ENCODE measurements at regions not wholly inside any gene's neighbourhood (a gene's known extent, or its start where the extent isn't known, plus 50 kb on each side); places are given as distances from the start of the nearest gene placed in this dataset.
"Not testable (repeated sequence)": the region's sequence is repeated elsewhere in the genome, so short reads cannot be mapped to it uniquely, and the experiment has no call there.

DNA sequence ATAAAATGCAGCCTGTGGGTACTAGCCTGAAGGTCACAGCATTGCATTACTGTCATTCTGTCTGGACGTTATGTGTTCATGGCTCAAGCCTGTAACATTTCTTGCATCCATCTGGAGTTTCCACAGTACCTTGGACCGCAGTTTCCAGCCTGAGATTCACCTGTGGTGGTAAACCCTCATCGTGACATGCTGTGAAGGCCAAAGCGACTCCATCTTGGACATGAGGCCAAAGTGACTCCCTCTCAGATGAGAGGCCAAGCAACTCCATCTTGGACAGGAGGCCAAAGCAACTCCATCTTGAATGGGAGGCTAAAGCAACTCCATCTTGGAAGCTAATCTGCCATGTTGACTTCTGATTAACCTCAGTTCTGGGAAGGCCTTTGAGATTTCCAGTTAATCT lies 257.7 kb upstream of the MYT1L start:
- no peak for DNase-seq (ENCODE audit: low spot score)

DNA sequence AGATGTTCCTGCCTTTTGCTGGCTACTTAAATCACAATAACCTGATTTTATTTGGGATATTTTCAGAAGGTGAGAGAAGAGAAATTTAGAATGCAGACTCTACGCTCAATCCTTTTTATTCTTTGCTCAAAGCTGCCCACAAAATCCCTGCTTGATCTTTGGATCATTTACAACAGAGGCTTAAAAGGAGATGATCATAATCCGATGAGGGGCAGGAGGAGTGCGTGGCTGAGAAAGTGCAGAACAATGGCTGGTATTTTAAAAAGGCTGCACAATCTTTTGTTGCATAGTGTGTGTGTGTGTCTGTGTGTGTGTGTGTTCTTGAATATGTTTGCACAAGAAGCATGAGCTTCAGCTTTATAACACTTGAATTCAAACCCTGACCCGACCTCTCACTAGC lies 256.3 kb upstream of the MYT1L start:
- DNase-seq (ENCODE audit: low spot score): no peak

DNA sequence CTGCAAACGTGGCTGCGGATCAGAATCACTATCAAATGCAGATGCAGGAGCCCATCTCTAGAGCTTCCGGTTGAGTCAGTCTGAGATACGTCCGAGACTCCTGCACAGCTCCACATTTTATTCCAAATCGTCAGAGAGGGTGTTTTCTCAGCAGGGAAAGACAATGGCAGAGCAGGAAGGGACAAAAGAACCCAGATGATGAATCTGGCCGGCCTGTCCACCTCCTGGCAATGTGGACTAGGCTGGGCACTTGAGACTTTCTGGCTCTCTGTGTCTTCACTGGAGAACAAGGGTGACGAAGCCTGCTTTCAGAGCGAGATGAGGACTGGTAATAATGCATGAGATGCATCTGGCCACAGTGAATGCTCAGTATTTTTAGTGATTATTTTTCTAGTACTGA lies 255.9 kb upstream of the MYT1L start:
- no peak for DNase-seq (ENCODE audit: low spot score)

DNA sequence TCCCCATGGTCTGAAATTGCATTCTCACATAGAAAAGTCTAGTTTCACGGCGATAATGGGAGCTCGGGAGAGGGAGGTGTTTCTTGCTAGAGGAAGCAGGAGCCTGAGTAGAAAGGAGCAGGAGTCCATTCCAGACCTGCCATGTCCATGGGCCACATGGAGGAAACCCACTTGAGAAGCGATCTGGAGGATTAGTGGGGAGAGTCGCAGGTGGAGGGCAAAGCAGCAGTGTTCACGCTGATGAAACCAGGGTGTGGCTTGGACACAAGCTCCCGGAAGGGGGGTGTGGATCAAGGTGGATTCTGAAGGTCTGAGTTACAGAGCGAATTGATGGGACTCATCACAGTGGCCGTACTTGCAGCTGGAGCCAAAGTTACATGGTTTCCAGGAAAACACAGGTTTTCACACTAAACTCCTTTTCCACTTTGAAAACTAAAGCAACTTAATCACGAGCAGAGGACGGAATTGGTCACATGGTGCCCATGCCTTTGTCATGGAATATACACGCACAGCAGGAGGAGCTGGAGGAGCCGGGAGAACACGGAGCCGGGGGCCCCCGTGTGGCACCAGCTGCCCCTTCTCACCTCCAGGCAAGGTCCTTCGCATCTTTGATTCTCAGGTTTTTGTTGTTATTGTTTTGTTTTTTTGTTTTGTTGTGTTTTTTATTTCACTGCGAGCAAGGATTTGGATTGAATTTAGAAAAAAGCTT lies 255.1 kb upstream of the MYT1L start:
- DNase-seq (ENCODE audit: low spot score): no peak

DNA sequence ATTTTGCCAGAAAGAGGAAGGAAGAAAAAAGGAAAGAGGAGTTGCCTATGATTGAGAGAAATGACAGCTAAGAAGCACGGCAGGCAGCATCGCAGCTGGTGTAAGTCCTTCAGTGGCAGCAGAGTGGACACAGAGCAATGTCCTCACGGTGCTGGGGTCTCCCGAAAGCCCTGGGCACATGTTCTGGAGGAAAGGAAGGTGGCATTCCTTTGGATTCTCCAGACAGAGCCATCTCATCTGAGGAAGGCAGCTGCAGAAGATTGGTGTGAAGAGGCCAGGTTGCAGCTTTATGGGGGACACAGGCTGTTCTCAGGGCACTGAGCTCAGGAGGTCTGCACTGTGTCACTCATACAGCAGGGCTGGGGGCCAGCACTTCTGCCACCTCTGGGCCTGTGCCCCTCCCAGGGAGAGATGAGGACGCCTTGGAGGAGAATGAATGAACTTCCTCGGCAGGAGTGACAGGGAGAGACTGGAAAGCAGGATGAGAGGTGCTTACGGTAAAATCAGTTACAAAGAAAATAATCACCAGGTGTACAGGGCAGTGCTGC lies 252.0 kb upstream of the MYT1L start:
- DNase-seq (ENCODE audit: low spot score): no peak

DNA sequence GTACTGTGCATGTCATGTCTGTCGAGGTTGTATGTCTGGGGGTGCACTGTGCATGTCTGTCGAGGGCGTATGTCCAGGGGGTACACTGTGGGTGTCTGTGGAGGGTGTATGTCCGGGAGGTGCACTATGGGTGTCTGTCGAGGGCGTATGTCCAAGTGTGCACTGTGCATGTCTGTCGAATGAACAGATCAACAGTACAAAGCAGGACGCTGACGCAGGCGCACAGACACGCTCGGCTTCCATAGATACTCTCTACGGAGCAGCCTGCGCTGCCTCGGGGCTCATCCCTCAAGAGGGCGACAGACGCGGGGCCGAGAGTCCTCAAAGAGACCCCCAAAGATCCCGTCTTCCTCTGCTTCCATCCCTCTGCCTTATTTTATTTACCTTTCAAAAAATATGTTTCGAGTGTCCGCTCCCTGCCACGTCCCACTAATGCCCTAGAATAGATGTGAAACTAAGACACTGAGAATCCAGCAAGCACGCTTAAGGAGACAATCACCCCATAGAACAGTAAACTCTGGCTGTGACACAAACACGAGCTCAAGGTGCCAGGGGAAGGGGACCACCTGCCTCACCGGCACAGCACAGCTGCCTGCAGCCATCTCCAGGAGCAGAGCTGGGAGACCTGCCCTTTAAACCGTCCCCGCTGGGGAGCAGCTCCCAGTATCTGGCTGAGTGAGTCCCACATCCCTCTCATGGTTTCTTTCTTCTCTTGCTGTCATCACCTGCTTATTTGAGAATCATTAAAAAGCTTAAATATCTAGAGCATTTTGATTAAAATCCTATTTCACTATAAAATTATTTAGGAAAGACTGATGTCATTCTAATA lies 250.5 kb upstream of the MYT1L start:
- no peak for DNase-seq (ENCODE audit: low spot score)

DNA sequence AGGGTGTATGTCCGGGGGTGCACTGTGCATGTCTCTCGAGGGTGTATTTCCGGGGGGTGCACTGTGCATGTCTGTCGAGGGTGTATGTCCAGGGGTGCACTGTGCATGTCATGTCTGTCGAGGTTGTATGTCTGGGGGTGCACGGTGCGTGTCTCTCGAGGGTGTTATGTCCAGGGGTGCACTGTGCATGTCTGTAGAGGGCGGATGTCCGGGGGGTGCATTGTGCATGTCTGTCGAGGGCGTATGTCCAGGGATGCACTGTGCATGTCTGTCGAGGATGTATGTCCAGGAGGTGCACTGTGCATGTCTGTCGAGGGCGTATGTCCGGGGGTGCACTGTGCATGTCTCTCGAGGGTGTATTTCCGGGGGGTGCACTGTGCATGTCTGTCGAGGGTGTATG lies 249.8 kb upstream of the MYT1L start:
- DNase-seq (ENCODE audit: low spot score): not testable (repeated sequence)

DNA sequence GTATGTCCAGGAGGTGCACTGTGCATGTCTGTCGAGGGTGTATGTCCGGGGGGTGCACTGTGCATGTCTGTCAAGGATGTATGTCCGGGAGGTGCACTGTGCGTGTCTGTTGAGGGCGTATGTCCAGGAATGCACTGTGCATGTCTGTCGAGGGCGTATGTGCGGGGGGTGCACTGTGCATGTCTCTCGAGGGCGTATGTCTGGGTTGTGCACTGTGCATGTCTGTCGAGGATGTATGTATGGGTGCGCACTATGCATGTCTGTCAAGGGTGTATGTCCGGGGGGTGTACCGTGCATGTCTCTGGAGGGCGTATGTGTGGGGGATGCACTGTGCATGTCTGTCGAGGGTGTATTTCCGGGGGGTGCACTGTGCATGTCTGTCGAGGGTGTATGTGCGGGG lies 249.3 kb upstream of the MYT1L start:
- no peak for DNase-seq (ENCODE audit: low spot score)

DNA sequence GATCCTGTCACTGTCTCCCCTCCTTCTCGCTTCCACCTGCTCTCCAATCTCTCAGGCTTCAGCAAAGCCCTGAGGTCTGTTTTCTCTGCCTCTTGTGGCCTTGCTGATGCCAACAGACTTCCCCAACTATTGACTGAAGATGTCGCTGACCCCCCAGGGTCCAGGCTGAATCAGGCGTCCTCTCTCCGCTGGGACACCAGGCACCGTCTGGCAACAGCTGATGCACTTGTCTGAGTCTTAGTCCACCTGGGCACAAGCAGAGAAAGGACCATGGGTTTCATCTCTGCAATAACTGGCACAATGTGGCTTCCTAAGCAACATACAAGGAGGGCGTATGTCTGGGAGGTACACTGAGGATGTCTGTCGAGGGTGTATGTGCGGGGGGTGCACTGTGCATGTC lies 248.7 kb upstream of the MYT1L start:
- no peak for DNase-seq (ENCODE audit: low spot score)

DNA sequence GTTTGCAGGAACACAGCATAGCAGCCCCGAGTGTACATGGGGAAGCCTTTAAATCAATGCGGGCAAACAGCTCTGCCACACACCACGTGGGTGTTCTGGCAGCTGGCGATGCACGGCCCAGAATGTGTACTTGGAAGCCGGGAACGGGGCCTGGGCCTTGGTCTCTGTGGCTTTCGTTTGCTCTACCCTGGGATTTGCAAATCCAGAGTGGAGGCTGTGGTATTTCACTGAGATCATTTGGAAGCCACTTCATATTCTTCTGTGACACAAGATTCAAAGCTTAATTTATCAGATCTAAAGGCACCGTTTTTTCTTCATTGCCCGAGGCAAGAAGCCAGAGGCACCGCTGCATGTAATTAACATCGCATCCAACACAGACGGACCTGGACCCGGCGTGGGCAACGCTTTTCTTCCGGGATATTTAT lies 246.3 kb upstream of the MYT1L start:
- no peak for DNase-seq (ENCODE audit: low spot score)

DNA sequence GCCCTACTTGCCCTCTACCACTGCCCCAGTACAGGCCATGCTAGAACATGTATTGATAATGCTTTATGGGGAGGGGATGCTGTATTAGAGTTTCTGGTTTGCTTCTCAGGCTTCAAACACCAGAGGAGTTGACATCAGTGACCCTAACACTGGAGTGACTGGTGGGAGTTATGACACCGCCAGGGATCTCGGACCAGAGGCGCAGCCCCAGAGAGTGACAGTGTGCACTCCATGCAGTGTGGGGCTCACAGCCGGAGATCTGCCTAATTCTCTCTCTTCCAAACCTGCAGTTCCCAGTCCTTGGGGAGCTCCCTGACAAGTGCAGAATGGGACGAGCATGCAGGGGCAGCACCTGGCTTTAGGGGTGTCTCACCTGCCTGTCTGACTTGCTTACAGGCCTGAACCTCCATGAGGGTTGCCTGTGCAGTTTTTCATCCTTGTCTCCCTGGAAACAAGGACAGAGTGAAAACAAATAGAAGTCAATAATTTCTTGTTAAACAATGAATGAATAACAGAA lies 244.9 kb upstream of the MYT1L start:
- DNase-seq (ENCODE audit: low spot score): no peak

DNA sequence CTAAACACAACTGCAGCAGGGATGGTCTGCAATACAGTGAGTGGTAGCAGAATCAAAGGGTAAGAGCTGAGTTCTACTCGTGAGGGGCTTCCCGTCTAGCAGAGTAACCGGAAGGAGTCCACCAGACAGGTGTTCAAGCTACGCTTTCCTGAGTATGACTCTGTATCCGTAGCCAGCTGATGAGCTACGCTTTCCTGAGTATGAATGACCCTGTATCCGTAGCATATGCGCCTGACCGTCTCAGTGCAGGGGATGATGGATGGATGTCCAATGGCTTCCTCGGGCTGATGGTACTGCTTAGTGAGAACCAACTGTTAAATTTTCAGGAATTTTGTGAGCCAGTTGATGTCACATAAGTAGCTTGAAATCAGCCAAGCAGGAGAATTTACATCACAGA lies 244.1 kb upstream of the MYT1L start:
- DNase-seq (ENCODE audit: low spot score): no peak

DNA sequence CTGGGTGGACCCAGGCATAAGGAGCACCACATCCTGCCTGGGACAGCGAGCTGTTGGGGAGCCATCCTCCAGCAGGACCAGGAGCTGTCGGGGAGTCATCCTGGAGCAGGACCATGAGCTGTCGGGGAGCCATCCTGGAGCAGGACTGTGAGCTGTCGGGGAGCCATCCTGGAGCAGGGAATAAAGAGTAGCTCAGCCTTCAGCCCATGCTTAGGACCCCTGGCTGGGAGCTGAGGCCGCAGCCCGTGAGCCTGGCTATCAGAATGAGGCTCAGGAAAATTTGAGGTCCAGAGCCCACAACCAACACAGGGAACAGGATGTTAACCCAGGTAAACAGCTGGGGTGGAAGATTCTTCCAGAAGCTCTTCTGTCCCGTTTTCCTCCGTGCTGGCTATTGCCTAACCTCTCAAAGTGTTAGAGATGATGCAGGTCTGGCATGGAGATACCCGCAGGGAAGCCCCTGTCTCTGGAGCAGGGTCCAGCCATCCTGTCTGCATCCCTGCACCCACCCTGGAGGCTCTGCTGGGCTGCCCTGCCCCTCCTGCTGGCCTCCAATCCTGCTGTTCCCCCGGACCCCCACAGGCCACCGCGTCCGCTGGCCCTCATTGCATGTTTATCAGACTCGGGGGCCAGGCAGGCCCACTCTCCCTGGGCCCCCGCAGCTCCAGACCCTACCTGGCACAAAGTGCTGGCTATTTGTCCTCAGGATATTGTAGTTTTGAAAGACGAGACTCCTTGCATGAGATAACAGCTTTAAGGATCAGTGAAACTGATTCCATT lies 243.5 kb upstream of the MYT1L start:
- DNase-seq (ENCODE audit: low spot score): no peak

DNA sequence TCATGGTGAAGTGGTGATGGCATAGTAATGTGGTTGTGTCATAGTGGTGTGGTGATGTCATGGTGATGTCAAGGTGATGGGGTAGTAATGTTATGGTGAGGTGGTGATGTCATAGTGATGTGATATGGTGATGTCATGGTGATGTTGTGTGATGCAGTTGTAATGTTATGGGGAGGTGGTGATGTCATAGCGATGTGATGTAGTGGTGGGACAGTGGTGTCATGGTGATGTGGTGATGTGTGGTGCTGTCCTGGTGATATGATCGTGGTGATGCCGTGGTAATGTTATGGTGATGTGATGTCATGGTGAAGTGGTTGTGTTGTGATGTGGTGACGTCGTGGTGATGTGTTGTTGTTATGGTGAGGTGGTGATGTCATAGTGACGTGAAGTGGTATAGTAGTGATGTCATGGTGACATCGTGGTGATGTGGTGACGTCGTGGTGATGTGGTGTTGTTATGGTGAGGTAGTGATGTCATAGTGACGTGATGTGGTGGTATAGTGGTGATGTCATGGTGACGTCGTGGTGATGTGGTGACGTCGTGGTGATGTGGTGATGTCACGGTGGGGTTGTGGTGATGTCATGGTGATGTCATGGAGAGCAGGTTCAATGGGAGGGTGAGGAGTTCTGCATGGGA lies 242.7 kb upstream of the MYT1L start:
- no peak for DNase-seq (ENCODE audit: low spot score)

DNA sequence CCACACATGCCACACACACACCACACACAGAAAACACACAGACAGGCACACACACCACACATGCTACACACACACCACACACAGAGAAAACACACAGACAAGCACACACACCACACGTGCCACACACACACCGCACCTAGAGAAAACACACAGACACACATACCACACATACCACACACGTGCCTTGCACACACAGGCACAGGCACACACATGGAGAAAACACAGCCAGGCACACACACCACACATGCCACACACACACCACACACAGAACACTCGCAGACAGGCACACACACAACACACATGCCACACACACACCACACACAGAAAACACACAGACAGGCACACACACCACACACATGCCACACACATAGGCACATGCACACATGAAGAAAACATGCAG lies 242.1 kb upstream of the MYT1L start:
- DNase-seq (ENCODE audit: low spot score): no peak

DNA sequence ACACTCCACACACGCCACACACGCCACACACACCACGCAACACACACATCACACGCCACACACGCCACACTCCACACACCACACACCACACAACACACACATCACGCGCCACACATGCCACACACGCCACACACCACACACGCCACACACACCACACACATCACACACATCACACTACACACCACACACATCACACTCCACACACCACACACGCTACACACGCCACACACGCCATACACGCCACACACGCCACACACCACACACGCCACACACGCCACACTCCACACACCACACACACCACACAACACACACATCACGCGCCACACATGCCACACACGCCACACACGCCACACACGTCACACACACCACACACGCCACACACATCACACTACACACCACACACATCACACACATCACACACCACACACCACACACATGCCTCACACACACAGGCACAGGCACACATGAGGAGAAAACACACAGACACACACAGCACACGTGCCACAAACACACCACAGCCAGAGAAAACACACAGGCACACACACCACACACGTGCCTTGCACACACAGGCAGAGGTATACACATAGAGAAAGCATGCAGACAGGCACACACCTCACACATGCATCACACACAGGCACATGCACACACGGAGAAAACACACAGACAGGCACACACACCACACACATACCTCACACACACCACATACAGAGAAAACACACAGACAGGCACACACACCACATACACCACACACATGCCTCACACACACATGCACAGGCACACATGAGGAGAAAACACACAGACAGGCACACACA lies 241.5 kb upstream of the MYT1L start:
- no peak for DNase-seq (ENCODE audit: low spot score)

DNA sequence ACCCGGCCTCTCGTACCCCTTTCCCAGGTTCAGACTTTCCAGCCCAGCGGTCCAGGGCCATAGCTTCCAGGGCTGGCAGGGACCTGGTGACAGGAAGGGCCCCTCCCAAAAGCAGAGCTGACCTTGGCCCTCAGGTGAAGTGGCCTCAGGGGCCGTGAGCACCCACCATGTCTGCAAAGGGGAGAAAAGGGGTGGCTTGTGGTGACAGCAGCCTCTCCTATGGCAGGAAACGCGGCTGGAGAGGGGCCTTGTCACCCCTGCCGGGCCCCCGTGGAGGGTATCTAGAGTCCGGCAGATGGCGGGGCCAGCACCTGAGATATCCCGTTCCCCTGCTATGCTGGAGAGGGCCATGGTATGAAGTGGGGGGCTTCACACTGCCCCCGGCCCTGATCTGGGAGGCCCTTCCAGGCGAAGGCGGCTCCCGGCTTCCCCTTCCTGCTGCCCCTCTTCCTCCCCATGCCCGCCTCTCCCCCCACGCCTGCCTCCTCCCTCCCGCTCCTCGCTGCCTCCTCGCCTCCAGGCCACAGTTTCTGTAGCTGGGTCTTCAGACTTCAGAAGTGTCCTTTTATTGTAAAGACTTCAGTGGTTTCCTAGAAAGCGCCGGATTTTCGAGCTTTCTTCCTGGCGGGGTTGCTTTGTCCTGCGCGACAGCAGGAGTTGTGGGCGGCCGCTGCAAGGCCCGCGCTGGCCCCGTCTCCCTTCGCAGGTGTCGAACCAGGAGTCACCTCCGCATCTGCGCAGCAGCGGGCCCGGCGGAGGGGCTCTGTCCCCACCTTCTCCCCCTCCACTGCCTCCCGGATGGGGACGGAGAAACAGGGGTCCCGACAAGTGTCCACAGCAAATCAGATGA lies 240.5 kb upstream of the MYT1L start:
- no peak for DNase-seq (ENCODE audit: low spot score)

DNA sequence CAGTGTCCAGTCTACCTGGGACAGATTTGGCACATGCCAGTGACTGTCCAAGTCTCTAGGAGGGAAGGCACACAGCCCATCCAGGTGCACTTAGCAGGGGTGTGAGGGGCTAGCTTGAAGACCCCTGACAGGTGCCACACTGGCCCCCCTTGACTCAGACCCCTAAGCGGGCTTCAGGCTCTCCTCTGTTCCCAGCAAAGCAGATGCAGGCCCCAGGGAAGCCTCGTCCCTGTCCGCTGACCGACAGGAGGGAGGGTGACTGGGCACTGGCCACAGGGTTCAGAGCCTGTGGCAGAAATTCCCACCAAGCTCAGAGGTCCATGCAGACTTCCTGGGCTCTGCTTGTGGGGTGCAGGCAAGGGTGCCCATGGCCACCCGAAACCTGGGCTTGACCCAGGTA lies 239.8 kb upstream of the MYT1L start:
- no peak for DNase-seq (ENCODE audit: low spot score)

DNA sequence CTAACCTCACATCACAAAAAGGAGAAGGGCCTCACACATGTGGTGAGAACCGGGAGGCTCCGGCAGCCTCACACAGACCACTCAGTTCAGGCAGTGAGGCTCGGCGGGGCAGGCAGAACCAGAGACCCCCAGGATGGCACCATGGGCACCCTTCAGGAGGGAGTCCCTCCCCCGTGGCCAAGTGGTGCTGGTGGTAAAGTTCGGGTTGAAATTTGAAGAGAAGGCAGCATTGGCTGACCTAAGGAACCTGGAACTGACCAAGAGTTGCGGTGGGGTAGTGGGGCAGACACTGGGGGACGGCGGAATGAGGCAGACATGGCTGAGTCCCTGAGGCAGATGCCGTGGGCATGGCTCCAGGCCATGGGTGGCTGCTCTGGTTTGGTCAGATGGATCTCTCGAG lies 239.3 kb upstream of the MYT1L start:
- no peak for DNase-seq (ENCODE audit: low spot score)

DNA sequence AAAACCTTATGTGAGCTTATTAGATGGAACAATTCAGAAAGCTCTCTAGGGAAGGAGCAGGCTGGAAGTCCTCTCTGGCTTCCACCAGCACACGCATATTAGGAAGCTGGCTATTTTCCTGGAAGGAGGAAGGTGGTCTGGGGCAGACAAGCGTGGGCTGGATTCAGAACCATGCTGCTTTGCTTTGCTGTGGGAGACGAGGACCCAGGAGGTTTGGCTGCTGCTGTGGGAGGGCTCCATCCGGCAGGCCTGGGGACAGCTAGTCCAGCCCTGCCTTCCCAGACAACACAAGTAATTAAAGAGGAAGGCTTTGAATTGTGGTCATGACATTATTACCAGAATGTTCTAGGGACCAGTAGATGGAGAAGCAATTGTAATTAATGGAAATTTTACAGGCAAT lies 238.8 kb upstream of the MYT1L start:
- no peak for DNase-seq (ENCODE audit: low spot score)

All from HuH-7 (cell line).